ENCODE measurements at regions not wholly inside any gene's neighbourhood (a gene's known extent, or its start where the extent isn't known, plus 50 kb on each side); places are given as distances from the start of the nearest gene placed in this dataset.
A peak's percentile ranks its signal among the peaks of the same experiment; 100 is the strongest.

DNA sequence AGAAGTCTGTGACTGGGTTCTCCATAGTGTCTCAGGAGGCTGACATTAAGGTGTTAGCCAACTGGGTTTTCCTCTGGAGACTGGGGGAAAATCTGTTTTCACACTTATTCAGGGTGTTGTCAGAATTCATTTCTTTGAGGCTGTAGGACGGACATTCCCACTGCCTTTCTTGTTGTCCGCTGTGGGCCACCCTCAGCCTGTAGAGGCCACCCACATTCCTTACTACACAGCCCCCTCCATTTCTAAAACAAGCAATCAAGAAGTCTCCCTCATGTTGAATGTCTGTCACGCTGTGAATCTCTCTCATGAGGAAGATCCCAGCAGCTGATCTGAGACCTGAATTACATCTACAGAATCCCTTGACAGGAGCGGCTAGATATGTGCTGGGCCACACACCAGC, 295.5 kb upstream of the RUNX1 start:
- intact Hi-C loops (cut with micrococcal nuclease), result loop anchor here (5.0 kb wide), 3 partner anchors 58 to 357 kb away; no protein-coding TSS in a partner anchor
- H3K4me1 Mint-ChIP-seq, result peaks cover 38% of the 10 kb centered on the region
- peak overlapping the region; percentile 55 for H3K27ac Mint-ChIP-seq
- H3K4me3 Mint-ChIP-seq, result no peak overlapping the region
- DNase-seq, result no peak
- H3K9me3 Mint-ChIP-seq, result peaks cover 15% of the 10 kb centered on the region
- no peaks in the 10 kb centered on the region for H3K27me3 Mint-ChIP-seq
- H3K36me3 Mint-ChIP-seq (ENCODE audit: low read depth), result no peaks in the 10 kb centered on the region

GRCh38 chr21:35343046-35343819, 294.1 kb upstream of the RUNX1 start:
- Mint-ChIP-seq H3K36me3 (ENCODE audit: low read depth) (peaks cover 2% of the 10 kb centered on the region), H3K9me3 (peaks cover 19% of the 10 kb centered on the region), H3K27ac (peak overlapping the region; percentile 88), H3K4me3 (peak overlapping the region; percentile 61), H3K27me3 (no peaks in the 10 kb centered on the region), H3K4me1 (peaks cover 41% of the 10 kb centered on the region)
- DNase-seq, result no peak
- intact Hi-C loops (cut with micrococcal nuclease), result loop anchor here (1.0 to 5.0 kb wide), 11 partner anchors 8 to 454 kb away; no protein-coding TSS in a partner anchor

DNA sequence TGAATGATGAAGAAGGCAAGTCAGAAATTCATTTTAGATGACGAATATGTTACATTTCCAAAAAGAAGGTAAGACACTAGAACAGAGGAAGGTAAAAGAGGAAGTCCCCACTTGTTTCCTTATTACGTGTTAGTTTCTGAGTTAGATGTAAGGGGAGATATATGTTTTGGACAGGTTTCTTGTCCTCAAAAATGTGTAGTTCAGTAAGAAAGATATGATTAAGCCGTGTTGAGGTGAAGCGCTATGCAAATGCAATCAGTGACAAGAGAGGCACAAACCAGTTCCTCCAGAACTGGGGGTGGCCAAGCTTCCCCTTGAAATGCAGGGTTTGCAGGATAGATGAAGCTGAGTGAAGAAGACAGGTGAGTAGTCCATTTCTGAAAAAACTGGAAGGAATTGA, 293.3 kb upstream of the RUNX1 start:
- no peak for DNase-seq
- Mint-ChIP-seq H3K9me3 (peaks cover 22% of the 10 kb centered on the region), H3K36me3 (ENCODE audit: low read depth) (peaks cover 7% of the 10 kb centered on the region), H3K4me3 (peak overlapping the region; percentile 53), H3K4me1 (peaks cover 41% of the 10 kb centered on the region), H3K27me3 (no peaks in the 10 kb centered on the region), H3K27ac (peak overlapping the region; percentile 88)
- intact Hi-C loops (cut with micrococcal nuclease), result loop anchor here (1.0 to 5.0 kb wide), 11 partner anchors 16 to 454 kb away; no protein-coding TSS in a partner anchor

DNA sequence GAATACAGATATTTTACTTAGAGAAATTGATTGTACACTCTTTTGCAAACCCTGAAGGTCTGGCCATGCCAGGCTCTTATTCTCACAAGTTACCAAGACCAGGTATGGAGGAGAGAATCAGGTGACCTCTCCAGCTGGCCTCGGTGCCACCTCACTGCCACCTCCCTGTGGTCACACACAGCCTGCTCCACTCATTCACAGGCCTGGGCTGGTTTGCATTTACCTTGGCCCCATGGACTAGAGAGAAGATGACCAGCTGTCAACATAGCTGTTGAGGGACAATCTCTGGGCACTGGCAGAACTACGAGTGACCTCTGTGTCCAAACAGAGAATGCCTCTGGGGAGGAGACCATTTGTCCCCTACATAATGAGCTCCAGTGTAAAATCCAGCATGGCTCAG, 291.2 kb upstream of the RUNX1 start:
- no peak overlapping the region for H3K4me3 Mint-ChIP-seq
- peaks cover 43% of the 10 kb centered on the region for H3K4me1 Mint-ChIP-seq
- H3K27me3 Mint-ChIP-seq, result no peaks in the 10 kb centered on the region
- H3K36me3 Mint-ChIP-seq (ENCODE audit: low read depth), result peaks cover 7% of the 10 kb centered on the region
- DNase-seq, result no peak
- H3K27ac Mint-ChIP-seq, result no peak overlapping the region
- H3K9me3 Mint-ChIP-seq, result peaks cover 24% of the 10 kb centered on the region
- intact Hi-C loops (cut with micrococcal nuclease), result loop anchor here (5.0 kb wide), 3 partner anchors 62 to 353 kb away; no protein-coding TSS in a partner anchor

DNA sequence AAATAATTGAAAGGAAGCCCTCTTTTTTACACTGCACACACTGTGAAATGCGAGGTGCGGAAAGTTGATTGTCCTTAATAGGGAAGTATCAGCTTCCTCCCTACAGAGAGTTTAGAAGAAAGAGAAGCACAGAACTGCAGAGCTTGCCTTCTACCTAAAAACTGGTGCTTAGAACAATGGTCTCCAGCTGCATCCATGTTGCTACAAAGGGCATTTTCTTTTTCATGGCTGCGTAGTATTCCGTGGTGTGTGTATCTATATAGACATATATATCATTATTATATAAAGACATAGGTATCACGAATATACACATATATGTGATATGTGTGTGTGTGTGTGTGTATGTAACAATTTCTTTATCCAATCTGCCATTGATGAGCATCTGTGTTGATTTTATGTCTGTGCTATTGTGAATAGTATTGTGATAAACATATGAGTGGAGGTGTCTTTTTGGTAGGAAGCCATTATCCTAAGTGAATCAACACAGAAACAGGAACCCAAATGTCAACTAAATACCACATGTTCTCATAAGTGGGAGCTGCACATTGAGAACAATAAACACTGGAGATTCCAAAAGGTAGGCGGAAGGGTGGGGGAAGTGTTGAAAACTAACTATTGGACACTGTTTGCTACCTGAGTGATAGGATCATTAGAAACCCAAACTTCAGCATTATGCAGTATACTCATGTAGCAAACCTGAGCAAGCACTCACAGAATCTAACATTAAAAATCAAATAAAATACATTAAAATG, 290.0 kb upstream of the RUNX1 start:
- H3K4me3 Mint-ChIP-seq, result no peak overlapping the region
- no peak for DNase-seq
- H3K36me3 Mint-ChIP-seq (ENCODE audit: low read depth), result peaks cover 7% of the 10 kb centered on the region
- intact Hi-C loops (cut with micrococcal nuclease), result no loop called here
- peaks cover 24% of the 10 kb centered on the region for H3K9me3 Mint-ChIP-seq
- peaks cover 40% of the 10 kb centered on the region for H3K4me1 Mint-ChIP-seq
- no peaks in the 10 kb centered on the region for H3K27me3 Mint-ChIP-seq
- peak overlapping the region; percentile 11 for H3K27ac Mint-ChIP-seq

- intact Hi-C loops (cut with micrococcal nuclease), result no loop called here
- peak overlapping the region; percentile 13 for H3K27ac Mint-ChIP-seq
Observed at GRCh38 chr21:35338281-35338680, 289.2 kb upstream of the RUNX1 start.

DNA sequence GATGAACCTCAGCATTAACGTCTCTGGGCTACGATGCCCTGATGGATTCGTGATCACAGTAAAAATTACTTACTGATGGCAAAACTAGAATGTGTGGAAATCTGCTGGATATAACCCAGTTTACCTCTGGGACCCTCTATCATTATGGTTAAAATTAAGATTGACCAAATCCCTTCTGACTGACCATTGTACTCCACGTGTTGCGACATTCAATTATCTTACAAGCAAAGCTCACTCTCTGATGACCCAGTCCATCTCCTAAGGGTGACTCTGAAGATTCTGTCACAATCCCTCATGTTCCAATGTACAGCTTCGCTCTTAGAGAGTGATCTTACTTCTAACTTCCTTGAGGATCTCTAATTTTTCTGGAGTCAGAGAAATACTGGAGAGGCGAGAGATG, 288.5 kb upstream of the RUNX1 start:
- H3K4me1 Mint-ChIP-seq, result peaks cover 32% of the 10 kb centered on the region
- H3K36me3 Mint-ChIP-seq (ENCODE audit: low read depth), result peaks cover 7% of the 10 kb centered on the region
- H3K27ac Mint-ChIP-seq, result peak overlapping the region; percentile 34
- H3K9me3 Mint-ChIP-seq, result peaks cover 24% of the 10 kb centered on the region
- H3K4me3 Mint-ChIP-seq, result no peak overlapping the region
- intact Hi-C loops (cut with micrococcal nuclease), result no loop called here
- no peak for DNase-seq
- H3K27me3 Mint-ChIP-seq, result no peaks in the 10 kb centered on the region

More at GRCh38 chr21:35338281-35338680, 289.2 kb upstream of the RUNX1 start:
- Mint-ChIP-seq H3K9me3 (peaks cover 24% of the 10 kb centered on the region), H3K4me3 (no peak overlapping the region), H3K27me3 (no peaks in the 10 kb centered on the region), H3K36me3 (ENCODE audit: low read depth) (peaks cover 7% of the 10 kb centered on the region), H3K4me1 (peaks cover 34% of the 10 kb centered on the region)
- no peak for DNase-seq

DNA sequence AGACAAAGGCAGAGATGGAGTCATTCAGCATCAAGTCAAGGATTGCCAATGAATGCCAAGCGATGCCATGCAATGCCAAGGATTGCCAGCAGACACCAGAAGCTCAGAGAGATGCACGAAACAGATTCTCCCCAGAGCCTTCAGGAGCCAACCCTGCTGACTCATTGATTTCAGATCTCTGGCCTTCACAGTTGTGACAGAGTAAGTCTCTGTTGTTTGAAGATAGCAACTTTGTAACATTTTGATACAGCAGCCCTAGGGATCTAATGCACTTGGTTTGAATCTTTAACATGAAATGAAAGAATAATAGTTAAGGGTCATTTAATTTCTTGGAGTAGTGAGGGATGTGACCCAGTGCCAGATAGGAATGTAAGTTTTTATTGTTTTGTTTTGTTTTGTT, 287.4 kb upstream of the RUNX1 start:
- H3K36me3 Mint-ChIP-seq (ENCODE audit: low read depth), result peaks cover 7% of the 10 kb centered on the region
- intact Hi-C loops (cut with micrococcal nuclease), result no loop called here
- H3K9me3 Mint-ChIP-seq, result peaks cover 24% of the 10 kb centered on the region
- DNase-seq, result no peak
- H3K4me3 Mint-ChIP-seq, result peak overlapping the region; percentile 26
- H3K4me1 Mint-ChIP-seq, result peaks cover 23% of the 10 kb centered on the region
- H3K27ac Mint-ChIP-seq, result peak overlapping the region; percentile 78
- H3K27me3 Mint-ChIP-seq, result no peaks in the 10 kb centered on the region

- Mint-ChIP-seq H3K36me3 (ENCODE audit: low read depth) (peaks cover 7% of the 10 kb centered on the region), H3K27ac (peak overlapping the region; percentile 78), H3K4me1 (peaks cover 23% of the 10 kb centered on the region), H3K4me3 (no peak overlapping the region), H3K27me3 (no peaks in the 10 kb centered on the region), H3K9me3 (peaks cover 24% of the 10 kb centered on the region)
- intact Hi-C loops (cut with micrococcal nuclease), result no loop called here
- no peak for DNase-seq
Observed at GRCh38 chr21:35335951-35336446, 286.9 kb upstream of the RUNX1 start.

GRCh38 chr21:35333831-35334618, 284.9 kb upstream of the RUNX1 start:
- H3K27ac Mint-ChIP-seq, result no peak overlapping the region
- intact Hi-C loops (cut with micrococcal nuclease), result no loop called here
- H3K4me1 Mint-ChIP-seq, result peaks cover 18% of the 10 kb centered on the region

DNA sequence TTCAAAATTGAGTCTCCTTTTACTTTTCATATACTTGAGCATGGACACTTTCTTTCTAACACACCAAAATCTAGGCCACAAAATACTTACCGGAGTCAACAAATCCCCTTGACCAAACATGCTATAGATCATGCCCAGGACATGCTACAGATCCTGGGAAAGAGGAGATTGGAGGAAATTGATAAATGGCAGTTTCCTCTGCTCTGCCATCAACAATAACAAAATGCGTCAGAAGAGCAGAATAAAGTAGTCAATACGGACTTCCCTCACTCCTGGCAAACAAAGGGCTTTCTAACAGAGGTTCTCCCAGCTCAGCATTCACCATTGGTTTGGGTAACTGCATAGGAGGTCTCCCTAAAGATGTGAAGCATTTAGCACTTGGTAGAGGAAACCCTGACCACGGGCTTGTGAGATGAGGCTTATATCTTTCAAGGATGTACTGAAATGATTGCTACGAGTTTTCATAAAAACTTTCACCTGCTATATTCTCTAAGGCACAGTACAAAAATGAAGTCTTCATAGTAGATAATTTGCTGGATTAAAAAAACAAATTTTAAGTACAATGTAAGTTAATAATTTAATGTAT, 283.8 kb upstream of the RUNX1 start:
- Mint-ChIP-seq H3K27ac (no peak overlapping the region), H3K9me3 (peaks cover 22% of the 10 kb centered on the region), H3K36me3 (ENCODE audit: low read depth) (peaks cover 3% of the 10 kb centered on the region), H3K4me3 (no peak overlapping the region), H3K27me3 (peaks cover 2% of the 10 kb centered on the region), H3K4me1 (peaks cover 16% of the 10 kb centered on the region)
- no peak for DNase-seq
- intact Hi-C loops (cut with micrococcal nuclease), result no loop called here

More at GRCh38 chr21:35333831-35334618, 284.9 kb upstream of the RUNX1 start:
- H3K4me3 Mint-ChIP-seq, result no peak overlapping the region
- no peaks in the 10 kb centered on the region for H3K27me3 Mint-ChIP-seq
- H3K36me3 Mint-ChIP-seq (ENCODE audit: low read depth), result peaks cover 5% of the 10 kb centered on the region
- peaks cover 24% of the 10 kb centered on the region for H3K9me3 Mint-ChIP-seq
- no peak for DNase-seq

- no peak overlapping the region for H3K27ac Mint-ChIP-seq
- intact Hi-C loops (cut with micrococcal nuclease), result no loop called here
- H3K36me3 Mint-ChIP-seq (ENCODE audit: low read depth), result no peaks in the 10 kb centered on the region
- H3K9me3 Mint-ChIP-seq, result peaks cover 8% of the 10 kb centered on the region
- peaks cover 2% of the 10 kb centered on the region for H3K27me3 Mint-ChIP-seq
- no peak overlapping the region for H3K4me3 Mint-ChIP-seq
- peaks cover 10% of the 10 kb centered on the region for H3K4me1 Mint-ChIP-seq
- DNase-seq, result no peak
Observed at GRCh38 chr21:35329940-35330660, 281.0 kb upstream of the RUNX1 start.

Data from activated CD4-positive, alpha-beta T cell treated with anti-CD3 and anti-CD28 coated beads, Interleukin-2, amount 10 ng/mL, durations not matched to agents 24 days and 14 days (primary cell).